ENCODE measurements at regions not wholly inside any gene's neighbourhood (a gene's known extent, or its start where the extent isn't known, plus 50 kb on each side); places are given as distances from the start of the nearest gene placed in this dataset.

GRCh38 chr11:122412581-122412980, 242.9 kb upstream of the UBASH3B start:
- Histone ChIP-seq H3K27ac (ENCODE audit: low read length) (no peak overlapping the region), H3K9me2 (replicated peaks; ENCODE audit: insufficient read depth, low read length) (no peaks in the 10 kb centered on the region), H2AFZ (ENCODE audit: low read length) (no peak overlapping the region), H3K36me3 (replicated peaks; ENCODE audit: insufficient read depth, low read length) (no peaks in the 10 kb centered on the region), H3F3A (ENCODE audit: insufficient read depth, low read length) (no peaks in the 10 kb centered on the region), H3K4me1 (ENCODE audit: low read length) (no peaks in the 10 kb centered on the region), H3K4me2 (ENCODE audit: low read depth, low read length) (no peak overlapping the region), H3K9ac (ENCODE audit: low read length) (no peak overlapping the region), H3K27me3 (replicated peaks; ENCODE audit: insufficient read depth, low read length) (no peaks in the 10 kb centered on the region), H3K79me2 (ENCODE audit: low read length) (no peaks in the 10 kb centered on the region), H3K9me3 (replicated peaks; ENCODE audit: insufficient read depth, low read length) (no peaks in the 10 kb centered on the region), H4K20me1 (ENCODE audit: insufficient read depth, low read length) (no peaks in the 10 kb centered on the region), H3K4me3 (ENCODE audit: low read length) (no peak overlapping the region)
- TF ChIP-seq EZH2phosphoT487 (IDR thresholded peaks at IDR 0.05; ENCODE audit: low read length) (no peak), CTCF (IDR thresholded peaks at IDR 0.05; ENCODE audit: low read length) (no peak)
- DNase-seq, result no peak

GRCh38 chr11:122406466-122406865, 249.1 kb upstream of the UBASH3B start:
- H4K20me1 ChIP-seq (ENCODE audit: insufficient read depth, low read length), result no peaks in the 10 kb centered on the region
- H3K4me3 ChIP-seq (ENCODE audit: low read length), result no peak overlapping the region
- no peak overlapping the region for H3K27ac ChIP-seq (ENCODE audit: low read length)
- H3K4me1 ChIP-seq (ENCODE audit: low read length), result no peaks in the 10 kb centered on the region
- H3K79me2 ChIP-seq (ENCODE audit: low read length), result no peaks in the 10 kb centered on the region
- DNase-seq, result no peak
- H3K9me3 ChIP-seq (replicated peaks; ENCODE audit: insufficient read depth, low read length), result no peaks in the 10 kb centered on the region
- H3K36me3 ChIP-seq (replicated peaks; ENCODE audit: insufficient read depth, low read length), result no peaks in the 10 kb centered on the region
- no peak overlapping the region for H3K4me2 ChIP-seq (ENCODE audit: low read depth, low read length)
- no peaks in the 10 kb centered on the region for H3K27me3 ChIP-seq (replicated peaks; ENCODE audit: insufficient read depth, low read length)
- H3F3A ChIP-seq (ENCODE audit: insufficient read depth, low read length), result no peaks in the 10 kb centered on the region
- no peaks in the 10 kb centered on the region for H3K9me2 ChIP-seq (replicated peaks; ENCODE audit: insufficient read depth, low read length)
- no peak overlapping the region for H2AFZ ChIP-seq (ENCODE audit: low read length)
- TF ChIP-seq CTCF (IDR thresholded peaks at IDR 0.05; ENCODE audit: low read length), result no peak
- TF ChIP-seq EZH2phosphoT487 (IDR thresholded peaks at IDR 0.05; ENCODE audit: low read length), result no peak
- no peak for TF ChIP-seq EZH2 (optimal IDR thresholded peaks at IDR 0.05; ENCODE audit: low read depth, low read length)
- no peak overlapping the region for H3K9ac ChIP-seq (ENCODE audit: low read length)

- H3K4me2 ChIP-seq (ENCODE audit: low read depth, low read length), result no peak overlapping the region
- H3K4me1 ChIP-seq (ENCODE audit: low read length), result no peaks in the 10 kb centered on the region
- no peak for DNase-seq
- no peaks in the 10 kb centered on the region for H3K9me3 ChIP-seq (replicated peaks; ENCODE audit: insufficient read depth, low read length)
- H3F3A ChIP-seq (ENCODE audit: insufficient read depth, low read length), result no peaks in the 10 kb centered on the region
- H3K27ac ChIP-seq (ENCODE audit: low read length), result no peak overlapping the region
- no peak for TF ChIP-seq EZH2 (optimal IDR thresholded peaks at IDR 0.05; ENCODE audit: low read depth, low read length)
- TF ChIP-seq CTCF (IDR thresholded peaks at IDR 0.05; ENCODE audit: low read length), result no peak
- TF ChIP-seq EZH2phosphoT487 (IDR thresholded peaks at IDR 0.05; ENCODE audit: low read length), result no peak
- no peaks in the 10 kb centered on the region for H3K27me3 ChIP-seq (replicated peaks; ENCODE audit: insufficient read depth, low read length)
- H3K4me3 ChIP-seq (ENCODE audit: low read length), result no peak overlapping the region
- H2AFZ ChIP-seq (ENCODE audit: low read length), result no peak overlapping the region
- no peaks in the 10 kb centered on the region for H3K79me2 ChIP-seq (ENCODE audit: low read length)
- H3K9me2 ChIP-seq (replicated peaks; ENCODE audit: insufficient read depth, low read length), result no peaks in the 10 kb centered on the region
- no peaks in the 10 kb centered on the region for H3K36me3 ChIP-seq (replicated peaks; ENCODE audit: insufficient read depth, low read length)
- no peaks in the 10 kb centered on the region for H4K20me1 ChIP-seq (ENCODE audit: insufficient read depth, low read length)
- H3K9ac ChIP-seq (ENCODE audit: low read length), result no peak overlapping the region
Measured at GRCh38 chr11:122405547-122406341, 249.8 kb upstream of the UBASH3B start.
